Dermis microvascular lymphatic vessel endothelial cell (primary cell): ENCODE measurements at regions not wholly inside any gene's neighbourhood (a gene's known extent, or its start where the extent isn't known, plus 50 kb on each side); places are given as distances from the start of the nearest gene placed in this dataset.

Experiments used
- DNase-seq, 2 donors: peaks; one replicate each; pipeline versions ENCODE4 v3.0.0 to v3.0.0-alpha.2; 2010; ENCODE audit warnings: low read depth in 2 of 2

DNA sequence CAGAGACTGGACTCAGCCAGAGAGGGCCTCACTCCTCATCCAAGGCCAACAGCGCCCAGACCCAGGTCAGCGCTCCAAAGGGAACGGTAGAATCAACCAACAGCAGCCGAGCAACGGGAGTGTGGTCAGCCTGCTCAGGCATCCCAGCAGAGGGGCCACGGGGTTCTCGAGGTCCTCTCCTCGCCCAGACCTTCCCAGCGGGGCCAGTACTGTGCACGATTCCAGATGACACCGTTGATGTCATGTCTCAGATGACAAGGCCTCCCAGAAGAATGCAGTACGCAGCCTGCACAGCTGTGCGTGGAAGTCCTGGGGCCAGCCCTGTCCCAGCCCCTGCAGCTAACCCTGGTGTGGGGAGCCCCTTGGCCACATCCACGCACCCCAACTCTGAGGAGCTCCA lies 141.0 kb upstream of the PPP1R26 start:
- no peak for DNase-seq

GRCh38 chr9:135339378-135339973 lies 140.1 kb upstream of the PPP1R26 start:
- no peak for DNase-seq

DNA sequence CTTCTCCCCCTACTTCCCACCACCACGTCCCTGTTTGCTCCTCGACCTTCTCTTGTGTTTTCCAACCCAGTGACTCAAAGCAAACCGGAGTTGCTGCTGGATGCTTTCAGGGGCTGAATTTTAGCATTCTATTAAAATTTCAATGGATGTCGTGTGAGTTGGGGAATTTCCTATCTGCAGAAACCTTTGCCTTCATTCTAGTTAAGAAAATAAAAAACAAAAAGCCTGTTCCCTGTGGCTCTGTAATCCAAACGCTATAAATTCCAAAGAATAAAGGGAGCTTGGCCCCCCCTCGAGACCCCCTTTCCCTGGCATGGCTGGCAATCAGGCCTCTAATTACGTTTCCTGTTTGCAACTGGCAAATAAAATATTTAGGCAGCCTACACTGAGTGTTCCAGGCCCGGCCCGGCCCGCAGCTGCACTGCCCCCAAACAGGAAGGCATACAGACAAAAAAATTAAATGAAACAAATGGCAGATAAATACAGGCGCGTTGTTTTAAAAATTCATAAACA lies 139.4 kb upstream of the PPP1R26 start:
- DNase-seq = no peak

DNA sequence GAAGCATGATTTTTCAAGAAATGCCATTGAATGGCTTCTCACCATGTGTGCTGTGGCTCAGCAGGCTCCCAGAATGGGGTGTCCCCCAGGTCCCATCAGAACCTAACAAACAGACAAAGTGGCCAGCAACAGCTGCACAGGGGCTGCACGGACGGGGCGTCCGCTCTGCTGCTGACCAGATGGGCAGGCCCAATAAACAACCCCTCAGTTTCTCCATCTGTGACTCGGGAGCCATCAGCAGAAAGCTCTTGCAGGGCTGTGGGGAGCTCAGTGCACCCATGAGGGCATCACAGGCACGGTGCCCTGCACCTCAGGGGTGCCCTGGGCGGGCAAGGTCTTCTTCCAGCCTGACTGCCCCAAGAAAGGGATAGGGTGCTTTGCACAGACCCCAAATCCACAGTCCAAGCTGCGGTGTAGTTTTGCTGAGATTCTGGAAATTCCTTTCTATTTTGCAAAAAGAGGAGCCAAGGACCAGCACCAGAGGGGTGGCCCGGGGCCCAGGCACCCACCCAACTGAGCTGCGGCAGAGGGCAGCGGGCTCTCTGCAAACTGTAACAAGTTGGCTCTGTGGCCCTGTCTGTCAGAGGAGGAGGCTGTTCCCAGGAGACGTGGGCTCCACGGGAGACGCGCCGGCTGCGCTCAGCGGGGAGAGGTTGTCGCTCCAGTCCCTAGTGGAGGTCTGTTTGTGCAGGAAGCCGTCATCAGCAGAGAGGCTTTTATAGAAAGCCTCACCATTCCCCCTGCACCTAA lies 138.7 kb upstream of the PPP1R26 start:
- DNase-seq = no peak

- no peak for DNase-seq
Measured at GRCh38 chr9:135341612-135342169, 137.9 kb upstream of the PPP1R26 start.

DNA sequence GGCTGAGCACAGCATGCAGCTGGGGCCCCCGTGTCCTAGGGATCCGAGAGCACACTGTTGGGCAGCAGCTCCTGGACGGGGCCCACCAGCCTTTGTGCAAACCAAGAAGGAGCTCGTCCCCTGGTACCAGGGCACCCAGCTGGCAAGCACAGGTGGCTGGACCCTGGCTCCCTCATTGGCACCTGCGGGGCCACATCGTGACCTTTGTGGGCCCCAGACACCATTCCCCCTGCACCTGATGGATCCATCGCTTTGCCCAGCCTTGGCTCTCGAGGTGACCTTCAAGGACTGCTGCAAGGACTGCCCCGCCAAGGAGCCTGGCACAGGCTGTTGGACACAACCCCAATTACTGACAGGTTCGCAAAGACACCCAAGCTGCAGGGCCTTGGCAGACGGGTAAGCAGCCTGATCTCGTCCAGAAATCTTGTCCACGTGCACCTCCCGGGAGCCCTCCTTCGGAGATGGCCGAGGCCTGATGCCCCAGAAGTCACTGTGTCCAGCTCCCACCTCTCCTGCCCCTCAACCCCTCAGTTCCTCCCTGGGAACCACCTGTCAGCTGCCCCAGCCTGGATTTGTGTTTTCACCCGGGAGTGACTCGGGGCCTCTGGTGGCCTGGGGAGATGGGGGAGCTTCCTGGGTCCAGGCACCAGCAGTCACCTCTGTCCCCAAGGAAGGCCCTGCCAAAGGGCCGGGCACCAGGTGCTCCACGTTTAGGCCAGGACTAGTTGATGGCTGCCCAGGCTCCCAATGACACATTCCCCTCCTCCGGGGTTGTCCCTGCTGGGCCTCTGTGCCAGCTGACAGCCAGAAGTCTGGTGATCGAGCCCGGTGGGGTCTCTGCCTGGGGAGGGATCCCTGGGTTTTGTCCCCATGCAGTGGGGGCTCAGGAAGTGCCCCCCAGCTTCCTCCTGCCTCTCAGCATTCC lies 137.1 kb upstream of the PPP1R26 start:
- no peak for DNase-seq

DNA sequence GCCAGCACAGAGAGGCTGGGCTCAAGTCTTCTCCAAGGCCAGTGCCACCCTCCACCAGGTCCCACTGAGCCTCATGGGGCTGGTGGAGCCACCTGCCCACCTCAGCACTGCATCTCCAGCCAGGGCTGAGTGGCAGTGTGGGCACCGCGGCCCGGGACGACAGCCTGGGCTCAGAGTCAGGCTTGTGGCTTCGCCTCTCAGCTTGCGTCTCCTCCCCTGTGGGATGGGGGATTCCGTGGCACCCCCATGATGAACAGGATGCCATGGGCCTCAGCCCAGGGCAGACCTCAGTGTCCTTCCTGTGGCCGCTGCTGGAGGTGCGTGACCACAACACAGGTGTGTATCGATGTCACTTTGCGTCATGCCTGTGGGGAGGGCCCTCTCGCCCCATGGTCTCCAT lies 136.4 kb upstream of the PPP1R26 start:
- no peak for DNase-seq

- DNase-seq = peak in 1 of 2 donors; percentile 18
Measured at GRCh38 chr9:135343837-135344522, 135.6 kb upstream of the PPP1R26 start.

GRCh38 chr9:135344523-135344901 lies 135.1 kb upstream of the PPP1R26 start:
- DNase-seq = no peak

GRCh38 chr9:135344915-135345500 lies 134.6 kb upstream of the PPP1R26 start:
- DNase-seq = no peak

DNA sequence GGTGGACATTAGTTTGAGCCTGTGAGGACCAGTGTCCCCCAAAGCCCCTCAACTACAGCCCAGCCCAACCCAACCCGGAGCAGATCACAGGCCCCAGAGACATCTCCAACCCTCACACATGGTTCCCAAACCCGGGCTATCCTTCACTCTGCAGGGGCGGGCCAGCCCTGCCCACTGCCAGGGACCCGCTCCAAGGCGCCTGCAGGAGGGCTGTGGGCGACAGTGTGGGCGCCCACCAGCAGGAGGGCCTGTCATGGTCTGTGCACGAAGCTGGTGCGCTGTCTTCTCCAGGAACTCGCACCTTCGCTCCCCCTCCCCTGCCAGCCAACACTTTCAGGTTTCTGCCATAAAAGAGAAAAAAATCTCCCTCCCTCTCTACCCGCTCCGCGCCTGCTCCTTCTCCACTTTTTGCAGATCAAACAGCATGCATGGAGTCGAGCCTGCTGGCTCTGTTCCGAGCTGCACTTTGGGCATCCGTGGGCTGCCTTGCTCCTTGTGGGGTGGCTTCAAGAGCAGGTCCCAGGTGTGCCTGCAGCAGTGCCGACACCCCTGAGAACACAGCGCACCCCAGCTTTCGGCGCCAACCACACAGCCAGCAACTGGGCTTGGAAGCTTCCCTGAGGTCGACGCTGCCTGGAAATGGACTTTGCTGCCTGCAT lies 133.7 kb upstream of the PPP1R26 start:
- no peak for DNase-seq

DNA sequence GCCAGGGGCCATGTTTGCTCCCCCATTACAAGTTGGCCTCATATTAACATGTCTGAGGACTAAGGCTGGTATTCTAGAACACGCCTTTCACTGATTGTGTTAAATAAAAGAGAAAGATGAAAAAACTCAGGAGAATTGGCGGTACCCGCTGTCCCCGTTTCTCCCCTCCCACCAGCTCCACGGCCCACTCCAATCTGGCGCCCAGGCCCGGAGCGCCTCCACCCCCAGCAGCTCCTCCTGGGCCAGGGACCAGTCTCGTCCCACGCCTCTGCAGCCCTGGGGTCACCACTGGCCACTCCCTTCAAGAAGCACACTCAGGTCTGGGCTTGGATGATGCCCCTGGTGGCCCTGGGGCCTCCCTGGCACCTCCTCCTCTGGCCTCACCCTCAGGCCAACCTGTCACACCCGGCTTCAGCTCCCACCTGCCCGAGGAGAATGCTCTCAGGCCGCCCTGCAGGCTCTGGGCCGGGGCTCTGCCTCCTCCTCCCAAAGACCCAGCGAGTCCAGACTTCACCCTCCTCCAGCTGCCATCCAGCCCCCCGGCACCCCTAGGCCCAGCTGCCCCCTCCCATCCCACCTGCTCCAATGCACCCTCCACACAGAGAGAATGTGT lies 133.0 kb upstream of the PPP1R26 start:
- no peak for DNase-seq

DNA sequence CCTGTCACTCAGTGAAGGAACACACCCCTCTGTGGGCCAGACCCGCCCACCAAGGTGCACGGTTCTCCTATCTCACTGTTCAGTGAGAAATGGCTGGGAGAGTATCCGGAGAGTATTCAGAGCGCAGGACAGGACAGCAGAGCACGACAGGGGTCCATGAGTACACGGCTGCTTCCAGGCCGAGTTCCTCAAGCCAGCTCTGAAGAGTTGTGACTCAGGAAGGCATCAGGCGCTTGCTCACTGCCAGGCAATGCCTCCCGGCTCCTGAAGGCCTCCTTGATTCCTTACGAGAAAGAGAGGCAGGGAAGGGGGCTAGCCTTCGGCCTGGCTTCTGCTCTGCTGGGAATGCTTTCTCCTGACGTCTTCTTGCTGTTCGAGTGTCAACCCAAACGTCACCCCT lies 132.1 kb upstream of the PPP1R26 start:
- no peak for DNase-seq

GRCh38 chr9:135348076-135348787 lies 131.3 kb upstream of the PPP1R26 start:
- DNase-seq = no peak

GRCh38 chr9:135348788-135349150 lies 130.8 kb upstream of the PPP1R26 start:
- DNase-seq = no peak

DNA sequence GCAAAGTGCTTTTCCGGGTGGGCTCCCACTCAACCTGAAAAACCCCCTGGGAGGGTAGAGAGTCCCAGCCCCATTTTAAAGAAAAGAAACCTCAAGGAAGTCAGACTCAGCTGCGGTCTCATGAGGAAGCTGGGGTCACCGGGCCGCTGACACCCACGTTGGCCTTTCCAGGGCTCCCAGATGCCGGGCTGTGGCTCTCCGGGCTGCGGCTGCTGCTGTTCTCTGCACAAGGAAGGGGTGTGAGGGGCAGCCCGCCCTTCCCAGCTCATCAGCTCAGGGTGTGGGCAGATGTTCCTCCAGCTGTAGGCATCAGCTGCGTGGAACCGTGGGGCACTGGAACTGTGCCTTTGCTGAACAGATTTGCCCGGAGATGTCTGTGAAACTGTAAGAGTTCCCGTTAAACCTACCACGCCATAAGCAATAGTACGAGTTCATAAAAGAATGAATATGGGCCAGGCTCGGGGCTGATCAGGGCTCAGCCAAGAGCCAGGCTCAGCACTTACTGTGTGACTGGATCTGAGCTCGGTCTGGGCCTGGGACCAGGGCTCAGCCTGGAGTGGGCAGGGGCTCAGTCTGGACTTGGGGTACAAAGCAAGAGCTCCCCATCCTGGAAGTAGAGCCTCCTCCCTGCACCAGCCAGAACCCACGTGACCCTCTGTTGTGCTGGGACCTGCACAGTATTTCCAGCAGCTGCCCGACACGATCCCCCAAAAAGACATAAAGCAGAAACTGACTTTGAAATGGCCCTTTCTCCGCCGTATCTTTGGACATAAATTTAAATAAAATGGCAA lies 130.2 kb upstream of the PPP1R26 start:
- no peak for DNase-seq

- DNase-seq = no peak
Measured at GRCh38 chr9:135350003-135350315, 129.6 kb upstream of the PPP1R26 start.

DNA sequence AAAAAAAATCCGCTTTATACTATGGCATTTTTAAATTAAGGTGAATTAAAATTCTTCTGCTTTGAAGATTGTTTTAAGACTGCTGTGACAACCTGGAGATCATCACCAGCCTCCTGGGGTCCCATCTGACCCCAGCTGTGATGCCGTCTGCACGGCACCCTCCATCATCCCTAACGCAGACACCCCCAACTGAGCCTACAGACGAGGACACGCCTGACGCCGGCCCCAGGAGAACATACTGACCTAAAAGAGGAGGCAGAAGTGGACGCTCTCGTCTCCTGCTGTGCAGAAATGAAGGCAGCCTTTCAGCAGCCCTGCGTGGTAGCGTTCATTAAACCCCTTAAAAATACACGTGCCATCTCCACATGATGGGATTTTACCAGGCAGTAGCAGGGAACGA lies 125.6 kb upstream of the PPP1R26 start:
- no peak for DNase-seq

DNA sequence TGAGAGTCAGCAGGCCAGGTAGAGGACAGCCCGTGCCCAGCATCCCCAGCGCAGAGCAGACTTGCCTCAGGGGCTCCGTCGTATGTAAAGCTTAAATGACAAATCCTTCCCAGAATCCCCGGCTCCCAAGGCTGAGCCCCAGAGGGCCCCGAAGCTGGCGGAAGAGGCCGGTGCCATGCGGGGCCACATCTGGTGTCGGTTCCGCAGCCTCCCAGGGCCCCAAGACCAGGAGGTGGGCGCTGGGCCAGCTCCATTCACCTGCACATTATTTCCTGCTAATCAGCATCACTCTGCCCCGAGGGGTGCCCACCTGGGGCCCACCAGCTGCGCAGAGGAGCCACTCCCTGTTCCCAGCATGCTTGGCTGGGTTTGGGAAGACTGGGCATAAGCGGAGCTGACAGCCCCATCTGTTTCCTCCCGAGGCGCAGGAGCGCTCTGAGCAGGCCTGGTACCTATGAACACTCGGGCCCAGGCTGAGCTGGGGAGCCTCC lies 124.0 kb upstream of the PPP1R26 start:
- no peak for DNase-seq
